ENCODE measurements at regions not wholly inside any gene's neighbourhood (a gene's known extent, or its start where the extent isn't known, plus 50 kb on each side); places are given as distances from the start of the nearest gene placed in this dataset.

- TF ChIP-seq, protein P1, sequence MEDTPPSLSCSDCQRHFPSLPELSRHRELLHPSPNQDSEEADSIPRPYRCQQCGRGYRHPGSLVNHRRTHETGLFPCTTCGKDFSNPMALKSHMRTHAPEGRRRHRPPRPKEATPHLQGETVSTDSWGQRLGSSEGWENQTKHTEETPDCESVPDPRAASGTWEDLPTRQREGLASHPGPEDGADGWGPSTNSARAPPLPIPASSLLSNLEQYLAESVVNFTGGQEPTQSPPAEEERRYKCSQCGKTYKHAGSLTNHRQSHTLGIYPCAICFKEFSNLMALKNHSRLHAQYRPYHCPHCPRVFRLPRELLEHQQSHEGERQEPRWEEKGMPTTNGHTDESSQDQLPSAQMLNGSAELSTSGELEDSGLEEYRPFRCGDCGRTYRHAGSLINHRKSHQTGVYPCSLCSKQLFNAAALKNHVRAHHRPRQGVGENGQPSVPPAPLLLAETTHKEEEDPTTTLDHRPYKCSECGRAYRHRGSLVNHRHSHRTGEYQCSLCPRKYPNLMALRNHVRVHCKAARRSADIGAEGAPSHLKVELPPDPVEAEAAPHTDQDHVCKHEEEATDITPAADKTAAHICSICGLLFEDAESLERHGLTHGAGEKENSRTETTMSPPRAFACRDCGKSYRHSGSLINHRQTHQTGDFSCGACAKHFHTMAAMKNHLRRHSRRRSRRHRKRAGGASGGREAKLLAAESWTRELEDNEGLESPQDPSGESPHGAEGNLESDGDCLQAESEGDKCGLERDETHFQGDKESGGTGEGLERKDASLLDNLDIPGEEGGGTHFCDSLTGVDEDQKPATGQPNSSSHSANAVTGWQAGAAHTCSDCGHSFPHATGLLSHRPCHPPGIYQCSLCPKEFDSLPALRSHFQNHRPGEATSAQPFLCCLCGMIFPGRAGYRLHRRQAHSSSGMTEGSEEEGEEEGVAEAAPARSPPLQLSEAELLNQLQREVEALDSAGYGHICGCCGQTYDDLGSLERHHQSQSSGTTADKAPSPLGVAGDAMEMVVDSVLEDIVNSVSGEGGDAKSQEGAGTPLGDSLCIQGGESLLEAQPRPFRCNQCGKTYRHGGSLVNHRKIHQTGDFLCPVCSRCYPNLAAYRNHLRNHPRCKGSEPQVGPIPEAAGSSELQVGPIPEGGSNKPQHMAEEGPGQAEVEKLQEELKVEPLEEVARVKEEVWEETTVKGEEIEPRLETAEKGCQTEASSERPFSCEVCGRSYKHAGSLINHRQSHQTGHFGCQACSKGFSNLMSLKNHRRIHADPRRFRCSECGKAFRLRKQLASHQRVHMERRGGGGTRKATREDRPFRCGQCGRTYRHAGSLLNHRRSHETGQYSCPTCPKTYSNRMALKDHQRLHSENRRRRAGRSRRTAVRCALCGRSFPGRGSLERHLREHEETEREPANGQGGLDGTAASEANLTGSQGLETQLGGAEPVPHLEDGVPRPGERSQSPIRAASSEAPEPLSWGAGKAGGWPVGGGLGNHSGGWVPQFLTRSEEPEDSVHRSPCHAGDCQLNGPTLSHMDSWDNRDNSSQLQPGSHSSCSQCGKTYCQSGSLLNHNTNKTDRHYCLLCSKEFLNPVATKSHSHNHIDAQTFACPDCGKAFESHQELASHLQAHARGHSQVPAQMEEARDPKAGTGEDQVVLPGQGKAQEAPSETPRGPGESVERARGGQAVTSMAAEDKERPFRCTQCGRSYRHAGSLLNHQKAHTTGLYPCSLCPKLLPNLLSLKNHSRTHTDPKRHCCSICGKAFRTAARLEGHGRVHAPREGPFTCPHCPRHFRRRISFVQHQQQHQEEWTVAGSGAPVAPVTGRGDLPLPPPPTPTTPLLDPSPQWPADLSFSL (CRISPR knock-in tag; IDR thresholded peaks at IDR 0.05): peak; percentile 75; the same call in 1 of the 2 replicates
- TF ChIP-seq RAD21 (CRISPR knock-in tag; IDR thresholded peaks at IDR 0.05): no peak
- peak; percentile 40 for TF ChIP-seq ZNF282 (IDR thresholded peaks at IDR 0.05; ENCODE audit: partially characterized antibody)
- TF ChIP-seq FOXA1 (IDR thresholded peaks at IDR 0.05): peak; percentile 40; the same call in 1 of the 2 replicates
- TF ChIP-seq FOXA1 (CRISPR knock-in tag; IDR thresholded peaks at IDR 0.05): no peak
- no peak for TF ChIP-seq CHCHD3 (CRISPR knock-in tag; IDR thresholded peaks at IDR 0.05)
- TF ChIP-seq, protein P2, sequence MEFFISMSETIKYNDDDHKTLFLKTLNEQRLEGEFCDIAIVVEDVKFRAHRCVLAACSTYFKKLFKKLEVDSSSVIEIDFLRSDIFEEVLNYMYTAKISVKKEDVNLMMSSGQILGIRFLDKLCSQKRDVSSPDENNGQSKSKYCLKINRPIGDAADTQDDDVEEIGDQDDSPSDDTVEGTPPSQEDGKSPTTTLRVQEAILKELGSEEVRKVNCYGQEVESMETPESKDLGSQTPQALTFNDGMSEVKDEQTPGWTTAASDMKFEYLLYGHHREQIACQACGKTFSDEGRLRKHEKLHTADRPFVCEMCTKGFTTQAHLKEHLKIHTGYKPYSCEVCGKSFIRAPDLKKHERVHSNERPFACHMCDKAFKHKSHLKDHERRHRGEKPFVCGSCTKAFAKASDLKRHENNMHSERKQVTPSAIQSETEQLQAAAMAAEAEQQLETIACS (CRISPR knock-in tag; IDR thresholded peaks at IDR 0.05): no peak
- TF ChIP-seq ZNF24 (IDR thresholded peaks at IDR 0.05): no peak
- no peak for TF ChIP-seq ZNF552 (CRISPR knock-in tag; IDR thresholded peaks at IDR 0.05; ENCODE audit: borderline replicate concordance)
- TF ChIP-seq ZNF510 (CRISPR knock-in tag; IDR thresholded peaks at IDR 0.05; ENCODE audit: low read depth): no peak
- peak; percentile 78; the same call in 1 of the 2 replicates for TF ChIP-seq IKZF1 (IDR thresholded peaks at IDR 0.05)
- no peak for TF ChIP-seq JUN (CRISPR knock-in tag; IDR thresholded peaks at IDR 0.05)
- 0 out of 2 replicates have a peak, but pooled peaks have one; percentile 34 for TF ChIP-seq ZNF251 (CRISPR knock-in tag; IDR thresholded peaks at IDR 0.05)
- peak; percentile 91; the same call in 1 of the 2 replicates for TF ChIP-seq ZNF207 (IDR thresholded peaks at IDR 0.05; ENCODE audit: borderline replicate concordance)
These were observed 85.6 kb upstream of the TNRC6C start (continued) for GRCh38 chr17:77872714-77873499.

Measured in HepG2 (cell line).